Vagina (tissue), 2 donors: ENCODE measurements at regions not wholly inside any gene's neighbourhood (a gene's known extent, or its start where the extent isn't known, plus 50 kb on each side); places are given as distances from the start of the nearest gene placed in this dataset.

Experiments used
- DNase-seq, 2 donors: peaks; one replicate each; pipeline ENCODE4 v3.0.0-alpha.2; 2017; ENCODE audit errors: extremely low spot score in 2 of 2
- H3K27ac ChIP-seq: fragments of 200-600 bp; sonication (generic); one replicate; pipeline ENCODE4 v1.5.1; 2019
- H3K27me3 ChIP-seq: fragments of 200-600 bp; sonication (generic); one replicate; pipeline ENCODE4 v1.5.1; 2019
- H3K36me3 ChIP-seq, 2 donors: fragments of 200-600 bp; sonication (generic); one replicate each; pipeline ENCODE4 v1.5.1; 2017 to 2019
- H3K4me1 ChIP-seq: fragments of 200-600 bp; sonication (generic); one replicate; pipeline ENCODE4 v1.5.1; 2019
- H3K4me3 ChIP-seq, 2 donors: fragments of 200-600 bp; sonication (generic); 1 replicate in 1 of 2; 2 replicates in 1 of 2; pipeline ENCODE4 v1.5.1; 2016 to 2019
- H3K9me3 ChIP-seq: fragments of 200-600 bp; sonication (generic); one replicate; pipeline ENCODE4 v1.5.1; 2019
- POLR2A ChIP-seq, 2 donors: fragments of 450-650 bp; IDR thresholded peaks; one replicate each; pipeline ENCODE4 v1.6.1; 2017; ENCODE audit warnings: antibody characterized with exemption in 2 of 2, mild to moderate bottlenecking in 2 of 2, moderate library complexity in 2 of 2
- POLR2AphosphoS5 ChIP-seq, 2 donors: sonication (generic); formaldehyde crosslinking; IDR thresholded peaks; one replicate each; pipeline ENCODE4 v1.9.0; 2017; ENCODE audit warnings: antibody characterized with exemption in 2 of 2, mild to moderate bottlenecking in 2 of 2, low read depth in 1 of 2; ENCODE audit not compliant: insufficient read depth in 1 of 2
- intact Hi-C: fragments of 100-400 bp; cut with DNase I; formaldehyde crosslinking; loops from one replicate; pipeline ENCODE4 v1.15.1; 2023
- TF ChIP-seq, protein P1 (sequence below), 3 experiments: fragments of 450-650 bp in 2 of 3; fragments of 200-600 bp in 1 of 3; sonication (generic) in 1 of 3; IDR thresholded peaks; one replicate each; pipeline ENCODE4 v1.5.1; 2017 to 2019; ENCODE audit warnings: antibody characterized with exemption in 3 of 3, mild to moderate bottlenecking in 2 of 3, moderate library complexity in 2 of 3

DNA sequence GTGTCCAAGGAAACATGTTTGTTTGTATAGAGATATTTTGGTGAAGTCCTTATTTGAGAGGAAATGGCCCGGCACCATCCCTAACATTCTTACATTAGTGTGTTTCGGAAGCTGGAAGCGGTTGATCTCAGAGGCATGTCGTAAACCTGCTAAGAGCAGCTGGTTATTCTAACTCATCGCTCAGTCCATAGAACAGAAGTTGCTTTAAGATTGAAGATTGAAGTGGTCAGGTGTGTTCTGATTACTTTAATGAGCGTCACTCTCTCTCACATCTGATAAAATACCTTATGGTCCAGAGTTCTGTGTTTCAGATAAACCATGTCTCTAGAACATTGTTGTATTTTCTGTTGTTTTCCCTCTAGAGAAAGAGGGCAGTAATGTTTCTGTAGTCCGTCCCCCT is 60.2 kb upstream of the FLT1 start:
- H3K4me1 ChIP-seq: no peaks in the 10 kb centered on the region
- H3K36me3 ChIP-seq: no peaks in the 10 kb centered on the region
- H3K27me3 ChIP-seq: no peaks in the 10 kb centered on the region
- no peaks in the 10 kb centered on the region for H3K9me3 ChIP-seq
- no peak overlapping the region for H3K4me3 ChIP-seq
- intact Hi-C loops: no loop called here
- TF ChIP-seq, protein P1, sequence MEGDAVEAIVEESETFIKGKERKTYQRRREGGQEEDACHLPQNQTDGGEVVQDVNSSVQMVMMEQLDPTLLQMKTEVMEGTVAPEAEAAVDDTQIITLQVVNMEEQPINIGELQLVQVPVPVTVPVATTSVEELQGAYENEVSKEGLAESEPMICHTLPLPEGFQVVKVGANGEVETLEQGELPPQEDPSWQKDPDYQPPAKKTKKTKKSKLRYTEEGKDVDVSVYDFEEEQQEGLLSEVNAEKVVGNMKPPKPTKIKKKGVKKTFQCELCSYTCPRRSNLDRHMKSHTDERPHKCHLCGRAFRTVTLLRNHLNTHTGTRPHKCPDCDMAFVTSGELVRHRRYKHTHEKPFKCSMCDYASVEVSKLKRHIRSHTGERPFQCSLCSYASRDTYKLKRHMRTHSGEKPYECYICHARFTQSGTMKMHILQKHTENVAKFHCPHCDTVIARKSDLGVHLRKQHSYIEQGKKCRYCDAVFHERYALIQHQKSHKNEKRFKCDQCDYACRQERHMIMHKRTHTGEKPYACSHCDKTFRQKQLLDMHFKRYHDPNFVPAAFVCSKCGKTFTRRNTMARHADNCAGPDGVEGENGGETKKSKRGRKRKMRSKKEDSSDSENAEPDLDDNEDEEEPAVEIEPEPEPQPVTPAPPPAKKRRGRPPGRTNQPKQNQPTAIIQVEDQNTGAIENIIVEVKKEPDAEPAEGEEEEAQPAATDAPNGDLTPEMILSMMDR (IDR thresholded peaks at IDR 0.05): no peak
- TF ChIP-seq POLR2AphosphoS5 (IDR thresholded peaks at IDR 0.05; ENCODE audit: insufficient read depth in 1 of 2, low read depth in 1 of 2) (no peak), POLR2A (IDR thresholded peaks at IDR 0.05) (no peak)
- no peak for DNase-seq
- no peak overlapping the region for H3K27ac ChIP-seq

DNA sequence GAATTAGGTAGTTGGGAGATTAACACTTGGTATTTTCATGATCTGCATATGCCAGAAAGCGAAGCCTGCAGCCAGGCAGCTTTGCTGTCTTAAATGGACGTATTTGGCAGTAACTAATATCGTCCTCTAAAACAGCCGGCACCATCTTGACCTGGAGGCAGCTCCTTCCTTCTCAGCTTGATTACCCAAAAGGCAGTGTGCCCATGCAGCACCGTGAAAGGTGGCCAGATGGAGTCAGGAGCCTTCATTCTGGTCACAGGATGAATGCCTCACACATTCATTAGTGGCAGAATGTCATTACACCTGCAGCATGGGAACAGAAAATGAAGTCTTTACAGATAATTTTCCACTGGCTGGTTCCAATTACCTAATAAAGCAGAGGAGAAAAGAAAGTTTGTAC is 59.0 kb upstream of the FLT1 start:
- Histone ChIP-seq H3K27ac (no peak overlapping the region), H3K36me3 (no peaks in the 10 kb centered on the region), H3K4me1 (no peaks in the 10 kb centered on the region), H3K27me3 (no peaks in the 10 kb centered on the region), H3K9me3 (no peaks in the 10 kb centered on the region), H3K4me3 (no peak overlapping the region)
- TF ChIP-seq, protein P1 (IDR thresholded peaks at IDR 0.05): no peak
- TF ChIP-seq POLR2A (IDR thresholded peaks at IDR 0.05) (no peak), POLR2AphosphoS5 (IDR thresholded peaks at IDR 0.05; ENCODE audit: insufficient read depth in 1 of 2, low read depth in 1 of 2) (no peak)
- intact Hi-C loops: no loop called here
- no peak for DNase-seq

DNA sequence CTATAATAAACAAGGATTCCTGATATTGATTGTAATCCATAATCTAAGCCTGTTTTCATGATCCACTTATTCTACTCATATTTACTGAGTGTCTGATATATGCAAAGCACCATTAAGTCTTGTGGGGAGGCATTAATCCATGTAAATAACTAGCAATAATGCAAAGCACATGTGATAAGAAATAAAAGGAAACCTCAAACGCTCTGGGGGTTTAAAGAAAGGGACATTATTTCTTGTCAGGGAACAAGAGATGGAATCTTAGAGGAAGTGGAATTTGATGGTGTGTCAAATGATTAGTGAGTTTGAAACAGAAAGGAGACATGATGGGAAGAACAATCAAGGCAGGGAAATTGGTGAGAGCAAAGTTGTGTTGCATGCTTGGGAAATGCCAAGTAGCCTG is 57.4 kb upstream of the FLT1 start:
- no peak overlapping the region for H3K27ac ChIP-seq
- no peak for DNase-seq
- H3K36me3 ChIP-seq: no peaks in the 10 kb centered on the region
- TF ChIP-seq POLR2A (IDR thresholded peaks at IDR 0.05) (no peak), POLR2AphosphoS5 (IDR thresholded peaks at IDR 0.05; ENCODE audit: insufficient read depth in 1 of 2, low read depth in 1 of 2) (no peak)
- TF ChIP-seq, protein P1 (IDR thresholded peaks at IDR 0.05): no peak
- H3K4me3 ChIP-seq: no peak overlapping the region
- no peaks in the 10 kb centered on the region for H3K4me1 ChIP-seq
- H3K9me3 ChIP-seq: no peaks in the 10 kb centered on the region
- intact Hi-C loops: no loop called here
- H3K27me3 ChIP-seq: no peaks in the 10 kb centered on the region

DNA sequence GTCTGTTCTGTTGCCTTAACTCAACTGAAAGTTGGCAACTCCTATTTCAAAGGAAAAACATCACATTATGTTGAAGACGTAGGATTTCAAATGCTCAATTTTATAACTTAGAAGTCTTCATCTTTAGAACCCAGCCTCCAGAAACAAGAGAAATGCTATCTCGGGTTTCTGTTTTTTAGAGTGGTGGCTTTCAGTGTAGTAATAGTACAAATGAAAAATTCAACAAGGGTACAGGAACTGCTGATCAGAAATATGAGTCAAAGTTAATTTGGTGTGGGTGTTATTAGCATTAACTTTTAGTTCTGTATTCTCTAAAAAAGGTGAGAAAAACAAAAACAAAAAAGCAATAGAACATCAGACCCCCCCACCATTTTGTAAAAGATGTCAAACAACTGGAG is 56.6 kb upstream of the FLT1 start:
- H3K27ac ChIP-seq: no peak overlapping the region
- H3K27me3 ChIP-seq: no peaks in the 10 kb centered on the region
- no peaks in the 10 kb centered on the region for H3K4me1 ChIP-seq
- no peak overlapping the region for H3K4me3 ChIP-seq
- intact Hi-C loops: no loop called here
- H3K9me3 ChIP-seq: no peaks in the 10 kb centered on the region
- DNase-seq: no peak
- TF ChIP-seq POLR2A (IDR thresholded peaks at IDR 0.05): no peak
- no peak for TF ChIP-seq POLR2AphosphoS5 (IDR thresholded peaks at IDR 0.05; ENCODE audit: insufficient read depth in 1 of 2, low read depth in 1 of 2)
- TF ChIP-seq, protein P1 (IDR thresholded peaks at IDR 0.05): no peak
- no peaks in the 10 kb centered on the region for H3K36me3 ChIP-seq

DNA sequence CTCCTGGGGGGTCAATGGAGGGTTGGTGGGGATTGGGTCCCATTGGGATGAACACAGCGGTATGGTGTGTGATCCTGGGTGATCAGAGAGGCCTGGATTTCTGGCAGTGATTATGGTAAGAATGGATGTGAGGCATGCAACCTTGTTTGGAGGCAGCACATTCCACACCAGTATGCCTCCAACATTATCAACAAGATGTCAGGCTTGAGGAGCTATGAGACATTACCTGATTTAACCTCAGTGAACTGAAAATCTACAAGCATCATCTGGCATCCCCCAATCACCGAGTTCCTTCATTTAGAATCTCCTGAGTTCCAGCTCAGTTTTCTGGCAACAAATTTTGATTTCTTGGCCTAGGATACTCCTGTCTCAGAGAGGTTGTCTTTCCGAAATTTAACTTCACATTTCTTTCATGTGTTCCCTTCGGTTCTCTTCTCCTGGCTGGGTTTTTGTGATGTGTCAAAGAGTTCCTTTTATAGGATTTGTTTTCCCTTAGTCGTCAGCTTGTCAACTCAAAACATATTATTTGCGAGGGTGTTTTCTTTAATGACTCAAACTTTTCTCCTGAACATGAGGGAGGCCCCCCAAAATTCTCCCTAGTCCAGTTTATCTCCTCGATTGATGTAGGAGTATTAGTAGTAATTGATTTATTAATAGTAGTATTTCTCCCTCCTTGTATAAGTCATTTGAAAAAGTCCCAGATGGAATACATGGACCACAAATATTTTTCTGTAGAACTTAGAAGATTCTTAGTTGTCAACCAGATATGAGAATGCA is 56.0 kb upstream of the FLT1 start:
- Histone ChIP-seq H3K4me1 (no peaks in the 10 kb centered on the region), H3K27ac (no peak overlapping the region), H3K4me3 (no peak overlapping the region), H3K9me3 (no peaks in the 10 kb centered on the region), H3K36me3 (no peaks in the 10 kb centered on the region), H3K27me3 (no peaks in the 10 kb centered on the region)
- intact Hi-C loops: no loop called here
- DNase-seq: no peak
- TF ChIP-seq, protein P1 (IDR thresholded peaks at IDR 0.05): no peak
- TF ChIP-seq POLR2AphosphoS5 (IDR thresholded peaks at IDR 0.05; ENCODE audit: insufficient read depth in 1 of 2, low read depth in 1 of 2) (no peak), POLR2A (IDR thresholded peaks at IDR 0.05) (no peak)
